HG02642 (cell line): ENCODE measurements at regions not wholly inside any gene's neighbourhood (a gene's known extent, or its start where the extent isn't known, plus 50 kb on each side); places are given as distances from the start of the nearest gene placed in this dataset.
"Not testable (repeated sequence)": the region's sequence is repeated elsewhere in the genome, so short reads cannot be mapped to it uniquely, and the experiment has no call there.

Experiments used
- ATAC-seq: cut with Tn5 transposase; IDR thresholded peaks from one replicate; pipeline ENCODE4 v1.9.1; 2021; ENCODE audit warnings: mild to moderate bottlenecking; ENCODE audit not compliant: unreplicated experiment, poor library complexity

DNA sequence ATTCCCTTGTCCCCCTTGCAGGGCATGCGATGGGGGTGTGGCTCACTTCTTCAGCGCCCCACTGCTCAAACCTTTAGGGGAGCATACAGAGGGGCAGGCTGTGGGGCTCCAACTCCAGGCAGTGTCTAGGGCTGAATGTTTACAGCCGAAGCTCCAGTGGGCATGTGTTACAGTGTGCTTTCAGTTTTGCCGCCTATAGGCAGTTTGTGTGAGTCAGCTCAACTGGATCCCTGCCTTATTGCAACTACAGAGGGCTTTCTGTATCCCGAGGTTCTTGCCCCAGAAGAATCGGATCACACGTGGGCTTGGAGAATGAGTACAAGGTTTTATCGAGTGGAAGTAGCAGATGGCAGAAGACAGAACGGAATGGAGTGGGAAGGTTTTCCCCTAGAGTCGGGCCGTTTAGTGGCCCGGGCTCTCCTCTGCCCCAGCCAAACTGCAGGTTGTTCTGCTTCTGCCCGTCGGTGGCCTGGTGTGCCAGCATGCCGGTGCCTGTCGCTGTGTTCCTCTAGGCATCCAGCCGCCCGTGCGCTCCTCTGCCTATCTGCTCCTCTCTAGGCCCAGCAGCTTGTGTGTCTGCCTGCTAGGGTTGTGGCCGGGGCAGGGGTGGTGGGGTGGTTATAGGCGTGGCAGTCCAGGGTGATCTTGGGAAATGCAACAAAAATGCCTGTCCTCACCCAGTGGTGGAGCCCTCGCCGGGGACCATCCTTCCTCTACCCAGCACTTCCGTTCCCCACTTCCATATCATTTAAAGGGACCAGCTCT, 435.9 kb upstream of the SGCG start:
- no peak for ATAC-seq

- no peak for ATAC-seq
These were observed 431.8 kb upstream of the SGCG start for GRCh38 chr13:22748866-22749577.

GRCh38 chr13:22749626-22750025, 431.2 kb upstream of the SGCG start:
- ATAC-seq, result no peak

DNA sequence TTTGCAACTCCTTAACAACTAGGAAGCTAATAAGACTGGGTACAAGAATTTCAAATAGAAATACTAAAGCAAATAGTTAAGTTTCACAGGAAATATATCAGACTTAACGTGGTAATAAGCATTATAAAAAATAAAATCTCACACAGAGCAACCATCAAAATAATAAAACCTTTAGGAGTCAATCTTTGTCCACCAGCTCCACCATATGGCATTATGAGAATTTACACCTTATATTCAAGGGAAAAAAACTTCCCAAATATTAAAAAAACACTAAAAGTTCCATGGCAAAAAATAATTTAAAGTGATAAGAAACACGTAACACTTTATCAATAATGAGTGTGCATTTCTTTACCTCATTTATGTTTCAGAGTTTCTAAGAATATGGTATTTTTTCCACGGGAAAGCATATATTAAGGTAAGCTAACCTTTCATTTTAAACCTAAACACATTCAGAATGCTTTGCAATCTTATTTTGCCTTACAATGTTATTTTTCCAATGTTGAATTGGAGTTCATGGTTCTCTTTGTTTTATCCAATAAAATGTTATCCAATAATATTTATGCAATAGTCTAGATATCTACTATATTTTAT, 423.2 kb upstream of the SGCG start:
- ATAC-seq, result no peak

- ATAC-seq, result no peak
These were observed 422.5 kb upstream of the SGCG start for GRCh38 chr13:22758245-22758644.

GRCh38 chr13:22761709-22762108, 419.1 kb upstream of the SGCG start:
- no peak for ATAC-seq

DNA sequence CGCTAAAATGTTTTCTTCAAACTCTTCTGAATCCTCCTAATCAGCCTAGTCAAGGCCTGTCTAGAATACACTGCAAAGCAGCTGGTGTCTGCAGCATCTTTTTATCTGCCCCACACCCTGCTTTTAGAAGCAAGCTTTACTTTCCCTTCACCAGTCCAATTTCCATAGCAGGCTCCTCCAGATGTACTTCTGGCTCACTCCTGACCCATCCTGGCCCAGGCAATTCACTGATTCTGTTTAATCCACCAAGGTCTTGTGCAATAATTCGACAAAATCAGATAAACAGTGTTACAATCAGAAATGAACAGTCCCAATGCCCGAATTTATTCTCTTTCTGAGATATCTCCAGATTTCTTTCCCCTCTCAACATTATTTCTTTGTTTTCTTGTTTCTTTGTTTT, 415.2 kb upstream of the SGCG start:
- ATAC-seq, result no peak

DNA sequence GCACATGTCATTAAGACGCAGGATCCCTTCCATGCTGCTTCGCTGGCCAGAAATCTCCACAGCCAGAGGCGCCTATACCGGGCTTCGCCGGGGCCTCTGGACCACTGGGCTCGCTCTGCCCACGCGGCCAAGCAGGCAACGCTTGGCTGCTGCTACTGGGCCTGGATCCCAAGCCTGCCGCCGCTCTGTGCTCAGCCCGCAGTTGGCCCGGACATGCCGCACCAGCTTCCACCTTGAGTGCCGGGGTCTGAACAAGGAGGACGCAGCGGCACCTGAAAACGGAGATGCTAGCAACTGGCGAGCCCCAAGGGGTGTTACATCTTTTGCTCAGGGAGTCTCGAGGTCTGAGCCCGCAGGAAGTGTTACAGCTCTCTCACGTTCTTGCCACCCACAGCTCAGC, 409.9 kb upstream of the SGCG start:
- no peak for ATAC-seq

DNA sequence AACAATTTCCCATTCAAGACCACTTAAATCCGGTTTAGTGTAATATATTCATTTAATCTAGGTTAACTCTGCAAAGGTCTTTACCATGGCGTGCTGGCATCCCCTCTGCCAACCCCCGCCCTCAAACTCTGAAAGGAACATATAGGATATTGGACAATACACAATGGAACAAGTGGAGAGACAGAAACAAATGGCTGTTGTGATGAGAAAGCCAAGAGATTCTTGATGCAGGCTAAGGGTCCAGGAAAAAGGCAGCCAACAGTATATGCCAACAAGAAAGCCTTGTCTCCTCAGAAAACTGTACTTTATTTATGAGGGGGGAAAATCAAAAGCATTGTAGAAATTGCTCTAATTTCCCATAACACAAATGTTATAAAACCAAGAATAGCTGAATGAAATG, 407.3 kb upstream of the SGCG start:
- ATAC-seq, result no peak

- no peak for ATAC-seq
These were observed 404.2 kb upstream of the SGCG start for GRCh38 chr13:22776394-22777186.

GRCh38 chr13:22777207-22777606, 403.6 kb upstream of the SGCG start:
- ATAC-seq, result no peak

GRCh38 chr13:22789027-22789593, 391.7 kb upstream of the SGCG start:
- no peak for ATAC-seq

GRCh38 chr13:22789916-22790315, 390.9 kb upstream of the SGCG start:
- no peak for ATAC-seq

GRCh38 chr13:22793598-22794134, 387.1 kb upstream of the SGCG start:
- no peak for ATAC-seq

- no peak for ATAC-seq
These were observed 380.0 kb upstream of the SGCG start for GRCh38 chr13:22800526-22801401.

- no peak for ATAC-seq
These were observed 379.3 kb upstream of the SGCG start for GRCh38 chr13:22801402-22802003.

- no peak for ATAC-seq
These were observed 368.0 kb upstream of the SGCG start for GRCh38 chr13:22812793-22813192.

GRCh38 chr13:22813531-22814377, 367.0 kb upstream of the SGCG start:
- ATAC-seq, result not testable (repeated sequence)
